B cell (primary cell): ENCODE measurements at regions not wholly inside any gene's neighbourhood (a gene's known extent, or its start where the extent isn't known, plus 50 kb on each side); places are given as distances from the start of the nearest gene placed in this dataset.

Experiments
- ATAC-seq: fragments of 200-7000 bp; cut with Tn5 transposase; one replicate; pipeline ENCODE4 v1.10.0; 2021; ENCODE audit warnings: low read depth, mild to moderate bottlenecking, moderate number of reproducible peaks, moderate library complexity
- CTCF ChIA-PET: fragments of 350-600 bp; sonication (Branson Sonifier 250); formaldehyde crosslinking; loops from one replicate; lab custom pipeline; 2021; ENCODE audit warnings: antibody characterized with exemption, inconsistent platforms; lab: Charles Lee
- POLR2A ChIA-PET: fragments of 350-600 bp; sonication (Branson Sonifier 250); formaldehyde crosslinking; loops from one replicate; lab custom pipeline; 2021; ENCODE audit warnings: antibody characterized with exemption; lab: Charles Lee
- DNase-seq: peaks from one replicate; pipeline ENCODE4 v3.0.0; 2013
- H2AFZ ChIP-seq: 2 replicates; pipeline ENCODE4 v1.6.1; 2012; ENCODE audit warnings: mild to moderate bottlenecking, low read depth, low read length; ENCODE audit not compliant: insufficient read depth, poor library complexity, severe bottlenecking
- H3K27ac ChIP-seq, 2 donors: 1 replicate in 1 of 2; 2 replicates in 1 of 2; pipeline ENCODE4 v1.5.1; 2012 to 2013; ENCODE audit warnings: low read length in 2 of 2, mild to moderate bottlenecking in 2 of 2, moderate library complexity in 1 of 2
- H3K27me3 ChIP-seq, 4 experiments: fragments of 200-600 bp in 1 of 4; sonication (generic) in 1 of 4; replicated peaks in 1 of 4; 1 replicate in 2 of 4; 2 replicates in 2 of 4; pipeline versions ENCODE4 v1.6.1 to v1.7.0; 2013 to 2016; ENCODE audit warnings: low read length in 3 of 4, mild to moderate bottlenecking in 2 of 4, mixed read lengths in 1 of 4, moderate library complexity in 1 of 4; ENCODE audit not compliant: insufficient read depth in 4 of 4, control insufficient read depth in 3 of 4; ENCODE audit errors: control extremely low read depth in 1 of 4
- H3K36me3 ChIP-seq, 2 experiments: replicated peaks in 1 of 2; 1 replicate in 1 of 2; 2 replicates in 1 of 2; pipeline versions ENCODE4 v1.6.1 to v1.7.1; 2013; ENCODE audit warnings: low read length in 1 of 2; ENCODE audit not compliant: insufficient read depth in 2 of 2, control insufficient read depth in 1 of 2; ENCODE audit errors: control extremely low read depth in 1 of 2, extremely low read depth in 1 of 2
- H3K4me1 ChIP-seq, 2 donors: fragments of 200-600 bp in 1 of 2; sonication (generic) in 1 of 2; 1 replicate in 1 of 2; 2 replicates in 1 of 2; pipeline versions ENCODE4 v1.5.1 to v1.6.1; 2013 to 2017; ENCODE audit warnings: low read length in 2 of 2; ENCODE audit not compliant: control insufficient read depth in 2 of 2, insufficient read depth in 2 of 2
- H3K4me2 ChIP-seq: replicated peaks from 2 replicates; pipeline ENCODE3; 2012; ENCODE audit warnings: mild to moderate bottlenecking, low read depth, low read length; ENCODE audit not compliant: poor library complexity, severe bottlenecking
- H3K4me3 ChIP-seq, 5 experiments: fragments of 200-600 bp in 1 of 5; sonication (generic) in 1 of 5; 1 replicate in 3 of 5; 2 replicates in 2 of 5; pipeline versions ENCODE4 v1.5.1 to v1.7.0; 2011 to 2016; ENCODE audit warnings: low read length in 4 of 5, mild to moderate bottlenecking in 4 of 5, low read depth in 2 of 5, control low read depth in 1 of 5, moderate library complexity in 1 of 5; ENCODE audit not compliant: insufficient read depth in 1 of 5; ENCODE audit errors: control extremely low read depth in 1 of 5, extremely low read depth in 1 of 5
- H3K79me2 ChIP-seq: fragments of 200-600 bp; sonication (generic); one replicate; pipeline ENCODE4 v1.6.0; 2016; ENCODE audit warnings: low read length; ENCODE audit not compliant: control insufficient read depth, insufficient read depth
- H3K9ac ChIP-seq: fragments of 200-600 bp; sonication (generic); 2 replicates; pipeline ENCODE4 v1.6.1; 2017; ENCODE audit warnings: mild to moderate bottlenecking, low read length, moderate library complexity
- H3K9me3 ChIP-seq, 3 donors: one replicate each; pipeline versions ENCODE4 v1.6.1 to v1.7.1; 2013; ENCODE audit warnings: low read length in 2 of 3; ENCODE audit not compliant: control insufficient read depth in 2 of 3, insufficient read depth in 1 of 3; ENCODE audit errors: control extremely low read depth in 1 of 3
- H4K20me1 ChIP-seq: 2 replicates; pipeline ENCODE4 v1.6.0; 2012; ENCODE audit warnings: mild to moderate bottlenecking, low read length; ENCODE audit not compliant: insufficient read depth, control insufficient read depth, poor library complexity, severe bottlenecking
- H3K27ac Mint-ChIP-seq: one replicate; pipeline ENCODE4 v1.8.0; 2021; ENCODE audit warnings: mixed read lengths
- H3K27me3 Mint-ChIP-seq: one replicate; pipeline ENCODE4 v1.8.0; 2021; ENCODE audit warnings: mixed read lengths
- H3K4me1 Mint-ChIP-seq: one replicate; pipeline ENCODE4 v1.8.0; 2021; ENCODE audit warnings: mixed read lengths
- H3K4me3 Mint-ChIP-seq: one replicate; pipeline ENCODE4 v1.8.0; 2021; ENCODE audit warnings: mixed read lengths
- H3K9me3 Mint-ChIP-seq: one replicate; pipeline ENCODE4 v1.8.0; 2022; ENCODE audit warnings: mixed read lengths; ENCODE audit not compliant: insufficient read depth
- EZH2 ChIP-seq: IDR thresholded peaks from 2 replicates; pipeline ENCODE4 v1.6.1; 2012; ENCODE audit warnings: borderline replicate concordance, low read depth, mild to moderate bottlenecking, moderate library complexity, low read length; ENCODE audit not compliant: insufficient read depth, poor library complexity, severe bottlenecking
- WGBS: methylation state at CpG from one replicate; pipeline ENCODE4 v1.1.5; 2013; ENCODE audit warnings: missing lambda C conversion rate; ENCODE audit not compliant: insufficient coverage; 5-methylcytosine and 5-hydroxymethylcytosine counted together
- intact Hi-C: fragments of 100-400 bp; cut with micrococcal nuclease; formaldehyde crosslinking; loops from one replicate; pipeline ENCODE4 v1.10.0; 2022
- TF ChIP-seq, protein P1 (sequence below): fragments of 200-600 bp; IDR thresholded peaks from one replicate; pipeline ENCODE4 v1.8.0; 2022; ENCODE audit warnings: antibody characterized with exemption, mild to moderate bottlenecking

DNA sequence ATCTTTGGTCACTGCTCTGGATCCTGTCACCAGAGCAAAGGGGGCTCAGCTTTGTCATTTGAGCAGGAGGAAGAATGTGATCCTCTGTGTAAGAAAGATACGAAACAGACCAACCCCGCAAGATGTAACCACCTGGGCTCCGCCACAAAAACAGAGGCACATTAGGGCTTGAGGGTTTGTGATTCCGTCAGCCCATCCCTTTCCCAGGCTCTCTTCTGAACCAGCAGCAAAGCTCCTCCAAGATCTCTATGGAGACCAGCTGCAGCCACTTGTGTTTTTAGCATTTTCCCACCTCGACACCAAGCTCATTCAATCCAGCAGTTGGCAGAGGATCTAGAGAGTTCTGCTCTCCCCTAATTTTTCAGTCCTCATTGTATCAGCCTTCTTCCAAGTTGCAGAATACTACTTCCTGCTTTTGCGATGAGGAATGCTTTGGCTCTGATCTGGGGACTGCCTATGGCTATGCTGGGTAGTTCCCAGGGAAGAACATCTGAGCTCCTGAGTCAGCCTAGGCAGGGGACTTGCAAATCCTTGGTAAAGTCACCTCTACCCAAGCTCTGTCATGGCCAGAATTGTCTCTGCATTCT lies 139.6 kb upstream of the RAB12 start:
- Histone ChIP-seq H3K27me3 (no peaks in the 10 kb centered on the region), H3K4me3 (no peak overlapping the region), H3K9ac (no peak overlapping the region), H3K9me3 (peaks cover 0 to 8% (median 0%) of the 10 kb centered on the region in 3 donors), H4K20me1 (no peaks in the 10 kb centered on the region), H2AFZ (no peak overlapping the region), H3K79me2 (no peaks in the 10 kb centered on the region), H3K4me1 (no peaks in the 10 kb centered on the region), H3K36me3 (no peaks in the 10 kb centered on the region), H3K4me2 (no peak overlapping the region), H3K27ac (no peak overlapping the region)
- intact Hi-C loops = no loop called here
- no peak for TF ChIP-seq EZH2
- TF ChIP-seq, protein P1, sequence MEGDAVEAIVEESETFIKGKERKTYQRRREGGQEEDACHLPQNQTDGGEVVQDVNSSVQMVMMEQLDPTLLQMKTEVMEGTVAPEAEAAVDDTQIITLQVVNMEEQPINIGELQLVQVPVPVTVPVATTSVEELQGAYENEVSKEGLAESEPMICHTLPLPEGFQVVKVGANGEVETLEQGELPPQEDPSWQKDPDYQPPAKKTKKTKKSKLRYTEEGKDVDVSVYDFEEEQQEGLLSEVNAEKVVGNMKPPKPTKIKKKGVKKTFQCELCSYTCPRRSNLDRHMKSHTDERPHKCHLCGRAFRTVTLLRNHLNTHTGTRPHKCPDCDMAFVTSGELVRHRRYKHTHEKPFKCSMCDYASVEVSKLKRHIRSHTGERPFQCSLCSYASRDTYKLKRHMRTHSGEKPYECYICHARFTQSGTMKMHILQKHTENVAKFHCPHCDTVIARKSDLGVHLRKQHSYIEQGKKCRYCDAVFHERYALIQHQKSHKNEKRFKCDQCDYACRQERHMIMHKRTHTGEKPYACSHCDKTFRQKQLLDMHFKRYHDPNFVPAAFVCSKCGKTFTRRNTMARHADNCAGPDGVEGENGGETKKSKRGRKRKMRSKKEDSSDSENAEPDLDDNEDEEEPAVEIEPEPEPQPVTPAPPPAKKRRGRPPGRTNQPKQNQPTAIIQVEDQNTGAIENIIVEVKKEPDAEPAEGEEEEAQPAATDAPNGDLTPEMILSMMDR = no peak
- Mint-ChIP-seq H3K4me3 (no peak overlapping the region), H3K9me3 (peaks cover 2% of the 10 kb centered on the region), H3K4me1 (no peaks in the 10 kb centered on the region), H3K27ac (no peak overlapping the region), H3K27me3 (peaks cover 24% of the 10 kb centered on the region)
- POLR2A ChIA-PET = no interaction called here
- WGBS = 94% methylated on average over 5 of the region's 6 CpGs
- ATAC-seq = no peak
- no peak for DNase-seq
- CTCF ChIA-PET = interaction anchor here (1.0 to 3.2 kb wide), 2 partner anchors 9 to 518 kb away, joined by 3 to 12 read pairs; no protein-coding TSS in a partner anchor

DNA sequence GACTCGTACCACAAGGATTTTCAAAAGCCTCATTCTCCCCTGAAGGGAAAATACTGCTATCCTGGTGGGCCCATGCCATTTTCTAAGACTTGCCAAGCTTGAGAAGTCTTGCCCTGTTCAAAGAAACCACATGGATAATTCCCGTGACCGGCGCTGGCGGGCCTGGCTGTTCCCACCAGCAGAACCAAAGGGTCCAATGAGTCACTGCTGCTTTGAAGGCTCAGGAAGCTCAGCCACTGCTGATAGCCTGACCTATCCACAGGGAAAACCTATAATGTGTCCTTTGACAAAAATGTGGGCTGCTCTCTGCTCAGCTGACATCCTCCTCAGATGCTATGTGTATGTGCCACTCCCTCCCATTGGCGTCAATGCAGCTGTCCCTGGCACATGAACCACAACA lies 137.9 kb upstream of the RAB12 start:
- Mint-ChIP-seq H3K27ac (no peak overlapping the region), H3K9me3 (no peaks in the 10 kb centered on the region), H3K4me3 (no peak overlapping the region), H3K4me1 (no peaks in the 10 kb centered on the region), H3K27me3 (peaks cover 37% of the 10 kb centered on the region)
- TF ChIP-seq EZH2 = no peak
- TF ChIP-seq, protein P1 = no peak
- 97% methylated on average over 6 of the region's 6 CpGs for WGBS
- ChIA-PET CTCF (no interaction called here), POLR2A (no interaction called here)
- H3K4me3 ChIP-seq = no peak overlapping the region
- H3K4me2 ChIP-seq = no peak overlapping the region
- no peaks in the 10 kb centered on the region for H3K4me1 ChIP-seq
- H3K9me3 ChIP-seq = no peaks in the 10 kb centered on the region
- H2AFZ ChIP-seq = no peak overlapping the region
- no peak overlapping the region for H3K27ac ChIP-seq
- DNase-seq (no peak), ATAC-seq (no peak)
- no peak overlapping the region for H3K9ac ChIP-seq
- H3K27me3 ChIP-seq = no peaks in the 10 kb centered on the region
- intact Hi-C loops = no loop called here
- no peaks in the 10 kb centered on the region for H3K36me3 ChIP-seq
- H4K20me1 ChIP-seq = no peaks in the 10 kb centered on the region
- H3K79me2 ChIP-seq = no peaks in the 10 kb centered on the region
